Stimulated activated CD4-positive, alpha-beta T cell treated with anti-CD3 and anti-CD28 coated beads, Interleukin-15, amount 100 ng/mL, for 24 hours (primary cell): ENCODE measurements at regions not wholly inside any gene's neighbourhood (a gene's known extent, or its start where the extent isn't known, plus 50 kb on each side); places are given as distances from the start of the nearest gene placed in this dataset.
"Not testable (repeated sequence)": the region's sequence is repeated elsewhere in the genome, so short reads cannot be mapped to it uniquely, and the experiment has no call there.

ENCODE experiments used
- DNase-seq: peaks from one replicate; pipeline ENCODE4 v3.0.0-alpha.2; 2020

DNA sequence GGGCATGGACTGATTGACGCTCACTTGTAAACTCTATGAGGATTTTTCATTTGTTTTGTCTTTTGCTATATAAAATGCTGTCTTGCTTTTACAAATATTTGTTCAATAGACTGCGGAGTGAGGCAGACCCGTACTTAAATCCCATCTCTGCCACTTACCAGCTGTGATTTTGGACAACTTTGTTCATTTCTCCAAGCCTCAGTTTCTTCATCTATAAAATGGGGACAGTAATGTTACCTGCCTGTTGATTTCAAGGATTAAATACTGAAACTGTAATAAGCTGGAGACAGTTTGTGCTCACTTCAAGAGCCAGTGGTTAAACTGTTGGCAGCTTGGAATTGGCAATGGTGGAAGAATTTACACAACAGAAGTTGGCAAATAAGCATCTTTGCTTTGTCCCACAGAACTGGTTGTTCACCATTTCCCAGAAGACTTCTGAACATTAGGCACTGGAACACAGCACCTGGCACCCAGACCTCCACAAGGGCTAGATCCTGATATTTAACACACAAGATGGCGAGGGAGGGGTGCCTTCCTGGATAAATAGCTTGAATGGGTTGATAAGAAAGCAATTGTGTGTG is 479.2 kb downstream of the QKI start:
- no peak for DNase-seq

DNA sequence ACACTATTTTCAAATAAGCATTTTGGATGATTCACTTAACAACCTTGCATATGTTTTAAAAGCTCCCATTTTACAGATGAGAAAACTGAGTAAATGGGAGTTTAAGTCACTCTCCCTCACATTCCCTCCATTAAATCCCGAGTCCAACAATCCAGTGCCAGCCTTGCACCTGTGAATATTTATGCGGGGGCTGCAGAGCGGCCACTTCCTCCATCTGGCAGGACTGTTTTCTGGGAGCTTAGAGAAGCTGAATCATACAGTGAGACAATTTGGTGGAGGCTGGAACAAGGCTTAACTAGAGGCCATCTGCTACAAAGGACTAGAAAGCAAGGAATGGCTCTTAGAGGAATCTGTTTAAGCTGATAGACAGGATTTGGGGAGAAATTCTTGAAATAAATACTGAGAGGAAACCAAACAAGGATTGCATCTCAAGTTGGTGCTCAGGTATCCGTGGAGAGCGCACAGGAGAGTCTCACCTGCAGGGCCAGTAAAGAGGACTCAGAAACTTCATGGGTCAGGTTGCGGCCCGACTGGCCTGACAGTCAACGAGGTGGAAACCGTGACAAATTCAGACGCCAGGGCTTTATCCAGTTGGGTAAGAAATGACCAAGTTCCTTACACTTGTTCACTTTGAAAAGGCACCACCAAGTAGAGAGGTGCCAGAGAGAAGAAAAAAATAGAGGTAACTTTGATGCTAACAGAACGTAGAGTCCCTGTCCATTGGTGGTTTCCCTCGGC is 478.5 kb downstream of the QKI start:
- no peak for DNase-seq

DNA sequence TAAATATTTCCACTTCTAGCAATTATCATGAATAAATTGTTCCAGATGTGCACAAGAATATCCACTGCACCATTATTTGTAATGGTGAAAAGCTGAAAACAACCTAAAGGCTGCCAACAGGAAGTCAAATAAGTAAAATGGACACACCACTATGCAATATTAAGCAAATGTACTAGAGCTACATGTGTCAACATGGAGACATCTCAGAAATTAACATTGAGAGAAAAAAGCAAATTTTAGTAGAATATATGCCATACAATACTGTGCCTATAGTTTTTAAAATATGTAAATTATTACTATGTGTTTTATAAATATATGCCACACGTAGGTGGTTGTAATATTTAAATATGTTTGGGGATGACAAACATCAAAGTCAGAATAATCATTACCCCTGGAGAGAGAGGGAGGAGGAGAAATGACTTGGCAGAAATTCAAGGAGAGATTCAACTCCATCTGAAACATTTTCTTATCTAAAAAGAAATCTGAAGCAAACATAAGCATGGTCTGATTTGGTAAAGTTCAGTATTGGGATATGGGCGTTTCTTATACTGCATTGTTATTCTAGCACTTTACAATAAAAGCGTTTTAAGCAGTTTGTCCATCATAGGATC is 475.5 kb downstream of the QKI start:
- DNase-seq: no peak

DNA sequence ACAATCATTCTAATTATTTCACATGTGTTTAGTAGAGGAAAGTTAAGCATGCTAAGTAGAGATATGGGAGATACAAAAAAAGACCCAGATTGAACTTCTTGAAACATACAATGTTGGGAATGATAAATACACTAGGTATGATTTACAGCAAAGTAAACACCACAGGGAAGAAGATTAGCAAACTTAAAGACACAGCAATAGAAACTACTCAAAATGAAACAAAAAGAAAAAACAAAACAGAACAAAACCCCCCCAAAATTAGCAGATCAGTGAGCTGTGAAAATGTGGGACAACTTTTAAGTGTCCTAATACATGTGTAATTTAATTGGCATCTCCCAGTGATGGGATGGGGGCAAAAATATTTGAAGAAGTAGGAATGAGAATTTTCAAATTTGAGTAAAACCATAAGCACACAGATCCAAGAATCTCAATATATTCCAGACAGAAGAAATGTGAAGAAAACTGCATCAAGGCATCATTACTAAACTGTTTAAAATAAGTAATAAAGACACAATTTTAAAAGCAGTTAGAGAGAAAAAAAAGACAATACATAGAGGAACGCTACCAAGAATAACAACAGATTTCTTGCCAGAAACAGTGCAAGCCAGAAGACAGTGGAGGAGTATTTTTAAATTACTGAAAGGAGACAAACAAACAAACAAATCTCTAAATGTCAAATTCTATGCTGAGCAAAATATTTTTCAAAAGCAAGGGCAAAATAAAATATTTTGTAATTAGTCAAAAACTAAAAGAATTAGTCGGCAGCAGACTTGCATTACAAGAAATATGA is 473.7 kb downstream of the QKI start:
- no peak for DNase-seq

DNA sequence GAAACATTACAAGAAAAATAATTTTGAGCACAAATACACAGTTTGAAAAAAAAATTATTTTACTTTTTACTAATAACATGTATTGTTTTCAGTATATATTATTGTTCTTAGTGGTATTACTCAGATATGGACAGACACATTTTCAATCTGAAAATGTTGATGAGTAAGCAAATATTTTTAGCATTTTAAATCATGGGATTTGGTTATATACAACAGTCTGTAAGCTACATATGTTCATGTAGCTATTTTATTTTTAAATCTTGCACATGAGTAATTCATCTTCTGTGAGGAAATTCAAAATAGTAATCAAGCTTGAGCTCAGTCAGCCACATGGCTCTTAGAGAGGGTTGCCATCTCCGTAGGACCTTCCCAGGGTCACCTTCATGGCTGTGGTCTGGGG is 471.9 kb downstream of the QKI start:
- DNase-seq: no peak

DNA sequence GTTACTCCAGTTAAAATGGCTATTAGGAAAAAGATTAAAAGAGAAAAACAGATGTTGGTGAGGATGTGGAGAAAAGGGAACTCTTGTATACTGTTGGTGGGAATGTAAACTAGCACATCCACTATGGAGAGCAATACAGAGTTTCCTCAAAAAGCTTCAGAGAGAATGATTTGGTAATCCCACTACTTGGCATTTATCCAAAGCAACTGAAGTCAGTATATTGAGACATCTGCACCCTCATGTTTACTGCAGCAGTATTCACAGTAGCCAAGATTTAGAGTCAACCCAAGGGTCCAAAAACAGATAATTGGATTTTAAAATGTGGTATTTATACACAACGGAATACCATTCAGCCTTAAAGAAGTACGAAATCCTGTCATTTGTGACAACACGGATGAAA is 469.5 kb downstream of the QKI start:
- DNase-seq: no peak

DNA sequence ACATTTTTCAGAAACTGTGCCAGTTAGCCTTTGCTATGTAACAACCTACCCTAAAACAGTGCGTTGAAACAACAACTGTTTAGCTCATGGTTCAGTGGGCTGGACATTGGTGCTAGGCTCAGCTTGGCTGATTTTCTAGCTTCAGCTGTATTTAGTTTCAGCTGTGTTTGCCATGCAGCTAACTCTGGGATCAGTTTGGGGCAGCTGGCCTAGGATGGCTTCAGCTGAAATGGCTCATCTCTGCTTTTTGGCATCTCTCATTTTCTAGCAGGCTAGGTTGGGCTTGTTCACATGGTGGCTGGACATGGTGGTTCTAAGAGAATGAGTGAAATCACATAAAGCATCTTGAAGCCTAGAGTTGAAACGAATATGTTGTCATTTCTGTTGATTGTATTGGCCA is 464.2 kb downstream of the QKI start:
- no peak for DNase-seq

DNA sequence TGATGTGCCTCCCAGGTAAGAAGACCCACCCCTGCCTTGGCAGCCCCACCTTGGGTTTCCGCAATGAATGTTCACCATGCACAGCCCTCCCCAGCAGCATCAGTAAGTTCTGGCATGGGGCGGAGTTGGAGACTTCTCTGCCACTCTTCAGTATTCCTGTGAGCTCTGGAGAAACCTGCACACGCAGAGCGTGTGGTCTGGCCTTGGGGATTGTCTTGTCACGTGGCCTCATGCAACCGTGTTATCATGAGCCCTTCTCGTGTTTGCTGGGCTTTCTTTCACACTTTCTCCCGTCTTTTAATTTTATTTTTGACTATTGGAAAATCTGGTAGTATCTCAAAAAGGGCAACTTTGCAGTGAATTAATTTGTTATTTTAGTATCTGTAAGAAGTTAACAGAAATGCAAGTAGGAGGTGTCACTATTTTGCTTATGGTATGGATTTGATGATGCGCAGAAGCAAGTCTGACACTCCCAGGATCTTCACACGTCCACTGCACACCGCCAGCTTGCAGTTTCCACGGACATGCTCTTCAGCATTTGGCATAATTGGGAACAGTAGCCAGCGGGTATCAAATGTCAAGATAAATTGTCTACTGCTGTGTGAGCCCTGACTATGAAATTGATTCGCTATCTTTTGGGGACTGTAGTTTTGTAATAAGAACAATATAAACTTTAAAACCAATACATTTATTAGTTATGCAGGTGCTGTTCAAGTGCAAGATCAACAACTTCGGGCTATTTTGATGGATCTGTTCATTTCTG is 463.5 kb downstream of the QKI start:
- no peak for DNase-seq

DNA sequence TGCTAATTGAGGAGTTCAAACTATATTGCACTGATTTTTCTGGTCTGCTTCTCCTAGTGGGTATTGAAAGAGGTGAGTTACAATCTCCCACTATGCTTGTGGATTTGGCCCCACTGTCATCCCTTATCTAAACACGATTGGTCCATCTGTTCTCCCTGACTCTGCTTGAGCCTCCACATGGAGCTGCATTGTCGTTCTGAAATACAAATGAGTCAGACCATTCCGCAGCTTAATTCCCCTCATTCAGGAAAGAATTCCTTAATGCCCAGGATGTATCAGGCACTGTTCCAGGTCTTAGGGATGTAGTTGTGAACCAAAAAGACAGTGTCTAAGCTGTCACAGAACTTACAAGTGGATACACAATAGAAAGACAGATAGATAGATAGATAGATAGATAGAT is 461.9 kb downstream of the QKI start:
- no peak for DNase-seq

DNA sequence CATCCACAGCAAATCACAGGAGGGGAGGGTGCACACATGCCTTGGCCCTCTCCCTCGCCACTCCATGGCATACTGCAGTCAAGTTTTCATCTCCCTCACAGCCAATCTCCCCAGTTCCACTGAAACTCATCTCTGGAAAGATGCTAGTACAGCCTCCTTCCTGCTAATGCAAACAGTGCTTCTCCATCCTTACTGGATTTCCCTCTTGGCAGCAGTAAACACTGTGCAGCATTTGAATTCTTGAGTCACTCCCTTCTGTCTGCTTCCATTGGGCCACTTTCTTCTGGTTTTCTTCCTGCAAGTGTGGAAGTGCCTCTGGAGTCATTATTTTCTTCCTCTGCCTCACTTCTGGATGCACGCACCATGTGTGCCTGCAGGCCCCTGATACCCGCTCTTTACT is 460.3 kb downstream of the QKI start:
- DNase-seq: no peak

DNA sequence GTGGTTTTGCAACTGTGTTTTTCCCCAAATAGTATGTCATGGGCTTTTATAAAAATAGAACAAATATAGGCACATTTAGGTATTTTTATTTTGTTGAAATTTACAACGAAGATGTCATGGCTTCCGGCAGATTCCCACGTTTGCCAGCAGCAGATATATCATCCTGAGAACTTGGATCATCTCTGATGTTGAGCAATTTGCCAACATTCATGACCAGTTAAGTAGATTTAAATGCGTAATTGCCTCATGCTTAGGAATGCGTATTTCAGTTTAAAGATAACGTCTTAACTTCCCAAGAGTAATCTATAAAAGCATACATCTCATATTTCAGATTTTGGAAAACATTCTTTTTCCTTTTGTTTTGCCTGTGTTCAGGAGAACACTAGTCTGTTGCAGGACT is 457.8 kb downstream of the QKI start:
- no peak for DNase-seq

DNA sequence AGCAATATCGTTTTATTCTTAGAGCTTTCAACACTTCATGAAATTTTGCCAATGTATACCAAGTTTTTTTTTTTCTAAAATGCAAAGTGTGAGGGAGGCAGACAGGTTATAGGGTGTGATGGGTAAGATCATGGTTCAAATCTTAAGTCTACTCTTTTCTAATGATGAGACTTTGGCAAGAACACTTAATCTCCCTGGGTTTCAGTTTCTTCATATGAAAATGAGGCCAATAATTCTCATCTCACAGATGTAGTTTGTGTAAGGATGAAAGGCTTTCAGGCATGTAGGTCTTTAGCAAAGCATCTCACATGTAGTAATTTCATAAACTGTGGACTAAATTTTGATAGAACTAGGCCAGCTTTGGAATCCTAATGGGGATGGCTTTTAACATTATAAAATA is 457.1 kb downstream of the QKI start:
- no peak for DNase-seq

DNA sequence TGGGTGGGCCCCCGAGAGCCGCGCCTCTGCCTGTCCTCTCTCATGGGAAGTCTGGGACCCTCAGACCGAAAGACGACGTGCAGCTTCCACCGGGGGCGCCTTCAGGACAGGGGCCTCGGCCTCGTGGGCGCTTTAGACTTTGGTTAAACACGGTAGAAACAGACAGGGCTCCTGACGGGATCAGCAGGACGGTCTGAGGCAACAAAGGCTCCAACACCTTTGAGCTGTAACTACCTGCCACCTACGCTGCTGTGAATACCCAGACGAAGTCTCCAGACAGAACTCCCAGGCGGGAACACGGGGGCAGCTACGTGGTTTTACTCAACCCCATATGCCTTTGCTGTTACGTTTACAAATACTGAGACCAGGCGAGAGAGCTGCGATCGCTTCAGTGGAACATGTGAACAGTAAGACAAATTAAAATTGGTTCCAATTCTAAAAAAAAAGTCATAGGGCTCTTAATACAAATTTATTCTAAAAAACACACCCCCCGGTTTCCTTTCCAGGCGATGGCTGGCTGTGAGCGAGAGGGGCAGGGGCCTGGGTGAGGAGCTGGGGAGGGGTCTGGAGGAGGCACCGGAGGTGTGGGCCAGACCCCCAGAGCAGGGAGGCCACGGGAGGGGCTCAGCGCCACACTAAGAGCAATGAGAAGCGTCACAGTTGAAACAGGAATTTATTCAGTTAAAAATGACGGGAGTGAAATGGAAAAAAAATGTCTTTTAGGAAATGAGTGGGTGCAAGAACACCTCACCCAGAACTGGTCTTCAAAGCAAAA is 453.2 kb downstream of the QKI start:
- DNase-seq: no peak

DNA sequence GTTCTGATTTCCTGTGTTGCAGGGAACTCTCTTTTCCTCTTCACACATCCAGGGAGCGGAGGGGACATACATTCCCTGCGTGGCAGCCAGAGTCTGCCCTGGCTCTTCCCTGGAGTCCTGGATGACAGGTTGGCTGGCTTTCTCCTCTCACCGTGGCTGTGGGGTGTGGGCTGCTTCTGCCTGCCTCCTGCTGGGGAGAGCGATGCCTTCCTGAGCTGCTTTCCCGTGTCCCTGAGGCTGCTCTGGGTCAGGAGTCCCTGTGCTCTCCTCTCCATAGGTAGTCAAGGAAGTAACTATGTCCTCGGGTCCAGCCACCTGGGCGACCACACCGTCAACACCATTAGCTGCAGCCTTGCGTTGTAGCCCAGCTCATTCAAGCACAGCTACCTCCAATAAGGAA is 451.7 kb downstream of the QKI start:
- DNase-seq: no peak

DNA sequence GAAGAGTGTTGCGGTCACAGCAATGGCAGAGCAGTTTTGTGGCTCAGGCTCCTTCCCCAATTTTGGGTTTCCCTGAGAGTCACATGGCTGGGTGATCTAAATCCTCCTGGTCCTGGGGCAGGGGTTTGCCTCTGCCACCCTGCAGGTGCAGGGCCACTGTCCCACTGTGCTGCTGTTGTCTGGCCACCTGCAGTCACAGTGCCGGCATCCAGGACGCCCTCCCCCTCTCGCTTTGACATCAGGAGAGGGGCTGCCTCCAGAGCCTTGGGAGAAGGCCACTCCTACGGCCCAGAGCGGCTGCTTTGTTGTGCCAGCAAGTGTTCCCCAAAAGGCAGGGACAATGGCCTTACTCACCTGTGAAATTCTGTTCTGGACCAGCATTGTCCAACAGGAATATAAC is 449.0 kb downstream of the QKI start:
- no peak for DNase-seq

DNA sequence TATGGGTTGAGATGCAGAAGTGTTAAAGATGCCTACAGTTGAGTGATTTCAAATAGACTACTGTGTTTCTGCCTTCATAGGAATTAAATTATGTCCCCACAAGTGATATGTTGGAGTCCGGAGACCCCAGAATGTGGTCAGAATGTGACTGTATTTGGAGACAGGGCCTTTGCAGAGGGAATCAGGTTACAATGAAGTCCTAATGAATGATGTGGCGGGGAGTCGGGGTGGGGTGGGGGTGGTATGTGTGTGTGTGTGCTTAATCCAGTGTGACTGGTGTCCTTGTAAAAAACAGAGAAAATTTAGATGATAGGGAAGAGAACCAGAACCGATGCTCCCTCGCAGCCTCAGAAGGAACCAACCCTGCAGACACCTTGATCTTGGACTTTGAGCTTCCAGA is 448.2 kb downstream of the QKI start:
- DNase-seq: no peak

DNA sequence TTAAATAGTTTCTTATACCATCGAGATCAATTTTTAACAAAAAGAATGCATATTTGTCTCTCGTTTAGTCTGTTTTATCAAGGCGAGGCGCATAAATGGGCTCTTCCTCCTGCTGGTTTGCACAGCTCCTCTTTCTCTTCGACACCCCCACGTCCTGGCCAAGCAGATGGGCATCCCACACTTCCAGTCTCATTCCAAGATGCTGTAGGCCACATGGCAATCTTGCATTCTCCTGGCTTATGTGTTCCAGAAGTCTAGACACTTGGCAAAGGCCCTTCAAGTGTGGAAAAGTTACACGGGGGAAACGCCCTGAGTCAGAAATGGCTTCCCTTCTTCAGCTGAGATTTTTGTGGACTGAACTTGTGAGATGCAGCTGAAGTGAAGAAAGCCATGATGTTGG is 447.1 kb downstream of the QKI start:
- DNase-seq: no peak

DNA sequence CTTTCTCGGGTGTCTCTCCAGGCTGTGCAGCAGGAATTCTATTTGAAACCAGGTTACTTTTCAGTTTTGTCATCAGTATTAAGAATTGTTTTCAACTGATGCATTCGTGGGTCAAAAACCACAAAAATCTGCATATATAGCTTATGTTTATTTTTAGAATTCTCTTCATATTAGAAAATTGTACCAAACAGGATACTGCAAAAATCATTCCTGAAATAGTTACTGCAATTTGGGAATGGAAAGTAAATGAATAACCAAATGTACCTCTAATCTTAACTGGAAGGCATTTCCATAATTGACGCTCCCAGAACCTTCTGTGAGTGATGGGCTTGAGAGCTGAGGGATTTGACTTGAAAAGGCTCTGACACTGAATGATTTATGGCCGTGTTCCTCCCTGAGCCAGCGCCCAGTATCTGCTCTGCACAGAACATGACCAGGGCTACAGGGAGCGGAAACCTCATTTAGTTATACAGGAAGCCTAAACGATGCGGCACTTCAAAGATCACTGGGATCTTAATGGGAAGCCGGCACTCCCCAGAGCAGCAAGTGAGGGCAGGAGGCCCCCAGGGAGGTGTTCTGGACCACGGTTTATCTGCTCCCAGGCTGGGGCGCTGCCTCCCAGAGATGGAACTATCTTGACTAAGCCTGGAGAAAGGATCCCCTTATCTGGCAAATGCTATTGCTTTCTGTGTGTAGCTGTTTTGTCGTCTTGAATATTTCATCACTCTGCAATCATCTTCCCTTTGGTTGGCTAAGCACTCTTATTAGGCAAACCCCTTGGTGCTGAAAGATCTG is 446.0 kb downstream of the QKI start:
- no peak for DNase-seq

DNA sequence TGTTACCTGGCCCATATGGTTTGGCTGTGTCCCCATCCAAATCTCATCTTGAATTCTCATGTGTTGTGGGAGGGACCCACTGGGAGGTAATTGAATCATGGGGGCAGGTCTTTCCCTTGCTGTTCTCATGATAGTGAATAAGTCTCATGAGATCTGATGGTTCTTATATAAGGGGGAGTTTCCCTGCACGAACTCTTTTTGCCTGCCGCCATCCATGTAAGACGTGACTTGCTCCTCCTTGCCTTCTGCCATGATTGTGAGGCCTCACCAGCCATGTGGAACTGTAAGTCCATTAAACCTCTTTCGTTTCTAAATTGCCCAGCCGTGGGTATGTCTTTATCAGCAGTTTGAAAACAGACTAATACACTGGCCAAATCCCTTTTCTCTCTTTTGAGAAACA is 444.4 kb downstream of the QKI start:
- not testable (repeated sequence) for DNase-seq

DNA sequence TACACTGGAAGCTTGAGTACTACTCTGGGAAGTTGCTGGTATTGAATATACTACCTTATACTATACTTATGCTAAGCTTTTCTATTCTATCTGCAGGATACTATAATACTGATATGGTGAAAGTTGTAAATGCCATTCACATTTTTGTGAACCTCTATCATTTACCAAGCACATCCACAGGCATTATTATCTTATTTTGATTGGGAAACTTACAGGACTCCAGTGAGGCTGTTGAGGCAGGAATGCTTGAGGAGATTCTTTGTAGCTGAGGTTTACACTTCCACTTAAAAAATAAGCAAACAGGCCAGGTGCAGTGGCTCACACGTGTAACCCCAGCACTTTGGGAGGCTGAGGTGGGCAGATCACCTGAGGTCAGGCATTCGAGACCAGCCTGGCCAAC is 442.9 kb downstream of the QKI start:
- DNase-seq: no peak

DNA sequence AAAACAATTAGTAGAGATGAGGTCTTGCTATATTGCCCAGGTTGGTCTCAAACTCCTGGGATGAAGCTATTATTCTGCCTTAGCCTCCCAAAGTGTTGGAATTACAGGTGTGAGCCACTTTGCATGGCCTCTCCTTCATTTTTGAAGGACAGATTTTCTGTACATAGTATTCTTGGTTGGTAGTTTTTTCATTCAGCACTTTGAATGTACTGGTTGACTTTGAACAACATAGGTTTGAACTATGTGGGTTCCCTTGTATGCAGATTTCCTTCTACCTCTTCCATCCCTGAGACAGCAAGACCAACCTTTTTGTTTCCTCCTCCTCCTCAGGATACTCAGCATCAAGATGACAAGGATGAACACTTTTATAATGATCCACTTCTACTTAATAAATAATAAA is 436.4 kb downstream of the QKI start:
- no peak for DNase-seq

DNA sequence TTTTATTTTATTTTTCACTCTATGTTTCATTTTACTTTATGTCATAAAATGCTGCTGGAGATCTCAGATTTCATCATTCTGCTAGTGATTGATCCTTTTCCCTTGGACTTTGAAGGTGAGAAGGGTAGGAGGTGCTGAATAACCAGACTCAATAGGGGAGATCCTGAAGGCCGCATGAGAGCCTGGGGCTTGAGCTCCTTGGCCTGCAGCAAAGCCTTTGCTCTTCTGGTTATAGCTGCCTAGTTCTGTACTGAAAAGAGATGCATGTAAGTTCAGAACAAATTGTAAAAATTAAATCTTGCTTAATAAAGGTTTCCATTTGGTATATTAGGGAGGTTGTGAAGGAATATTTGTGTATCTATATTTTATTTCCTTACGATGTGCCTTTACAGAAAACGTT is 430.2 kb downstream of the QKI start:
- no peak for DNase-seq
